ENCODE measurements at regions not wholly inside any gene's neighbourhood (a gene's known extent, or its start where the extent isn't known, plus 50 kb on each side); places are given as distances from the start of the nearest gene placed in this dataset.

GRCh38 chr6:41404182-41404845 is 68.9 kb downstream of the NCR2 start:
- Histone ChIP-seq H3K79me2 (ENCODE audit: low read length) (no peaks in the 10 kb centered on the region), H3K9ac (ENCODE audit: low read length) (no peak overlapping the region), H3K36me3 (replicated peaks; ENCODE audit: low read depth, low read length) (no peaks in the 10 kb centered on the region), H3K27ac (ENCODE audit: low read length) (no peak overlapping the region), H4K20me1 (ENCODE audit: insufficient read depth, low read length) (no peaks in the 10 kb centered on the region), H2AFZ (ENCODE audit: low read depth, low read length) (no peak overlapping the region), H3K27me3 (ENCODE audit: low read depth, low read length) (peaks cover 41% of the 10 kb centered on the region), H3K9me3 (ENCODE audit: insufficient read depth, low read length) (no peaks in the 10 kb centered on the region), H3K4me3 (ENCODE audit: low read length) (no peak overlapping the region), H3K4me1 (ENCODE audit: low read length) (no peaks in the 10 kb centered on the region), H3K4me2 (ENCODE audit: low read length) (no peak overlapping the region)
- TF ChIP-seq CTCF (IDR thresholded peaks at IDR 0.05; ENCODE audit: low read depth, low read length), result no peak
- TF ChIP-seq EZH2phosphoT487 (IDR thresholded peaks at IDR 0.05; ENCODE audit: low read depth), result no peak

- no peak overlapping the region for H3K4me3 ChIP-seq (ENCODE audit: low read length)
Observed at GRCh38 chr6:41405941-41406727, 70.7 kb downstream of the NCR2 start.

GRCh38 chr6:41406728-41407489 is 71.5 kb downstream of the NCR2 start:
- Histone ChIP-seq H2AFZ (ENCODE audit: low read depth, low read length) (no peak overlapping the region), H3K4me3 (ENCODE audit: low read length) (no peak overlapping the region), H3K9ac (ENCODE audit: low read length) (no peak overlapping the region), H3K4me2 (ENCODE audit: low read length) (no peak overlapping the region), H3K9me3 (ENCODE audit: insufficient read depth, low read length) (no peaks in the 10 kb centered on the region), H3K27me3 (ENCODE audit: low read depth, low read length) (peaks cover 18% of the 10 kb centered on the region), H3K36me3 (replicated peaks; ENCODE audit: low read depth, low read length) (no peaks in the 10 kb centered on the region), H3K79me2 (ENCODE audit: low read length) (no peaks in the 10 kb centered on the region), H3K27ac (ENCODE audit: low read length) (no peak overlapping the region), H3K4me1 (ENCODE audit: low read length) (no peaks in the 10 kb centered on the region), H4K20me1 (ENCODE audit: insufficient read depth, low read length) (no peaks in the 10 kb centered on the region)
- TF ChIP-seq CTCF (IDR thresholded peaks at IDR 0.05; ENCODE audit: low read depth, low read length) (no peak), EZH2phosphoT487 (IDR thresholded peaks at IDR 0.05; ENCODE audit: low read depth) (no peak)

More at GRCh38 chr6:41405941-41406727, 70.7 kb downstream of the NCR2 start:
- no peak overlapping the region for H2AFZ ChIP-seq (ENCODE audit: low read depth, low read length)
- H3K36me3 ChIP-seq (replicated peaks; ENCODE audit: low read depth, low read length), result no peaks in the 10 kb centered on the region
- H3K79me2 ChIP-seq (ENCODE audit: low read length), result no peaks in the 10 kb centered on the region
- peaks cover 26% of the 10 kb centered on the region for H3K27me3 ChIP-seq (ENCODE audit: low read depth, low read length)
- no peak for TF ChIP-seq EZH2phosphoT487 (IDR thresholded peaks at IDR 0.05; ENCODE audit: low read depth)
- TF ChIP-seq CTCF (IDR thresholded peaks at IDR 0.05; ENCODE audit: low read depth, low read length), result no peak
- H3K9ac ChIP-seq (ENCODE audit: low read length), result no peak overlapping the region
- H4K20me1 ChIP-seq (ENCODE audit: insufficient read depth, low read length), result no peaks in the 10 kb centered on the region
- no peak overlapping the region for H3K4me2 ChIP-seq (ENCODE audit: low read length)
- H3K4me1 ChIP-seq (ENCODE audit: low read length), result no peaks in the 10 kb centered on the region
- H3K9me3 ChIP-seq (ENCODE audit: insufficient read depth, low read length), result no peaks in the 10 kb centered on the region
- no peak overlapping the region for H3K27ac ChIP-seq (ENCODE audit: low read length)

GRCh38 chr6:41408576-41408975 is 73.2 kb downstream of the NCR2 start:
- Histone ChIP-seq H3K4me2 (ENCODE audit: low read length) (no peak overlapping the region), H3K27ac (ENCODE audit: low read length) (no peak overlapping the region), H3K36me3 (replicated peaks; ENCODE audit: low read depth, low read length) (no peaks in the 10 kb centered on the region), H3K79me2 (ENCODE audit: low read length) (no peaks in the 10 kb centered on the region), H3K27me3 (ENCODE audit: low read depth, low read length) (peaks cover 12% of the 10 kb centered on the region), H3K4me1 (ENCODE audit: low read length) (no peaks in the 10 kb centered on the region), H2AFZ (ENCODE audit: low read depth, low read length) (no peak overlapping the region), H3K9ac (ENCODE audit: low read length) (no peak overlapping the region), H3K9me3 (ENCODE audit: insufficient read depth, low read length) (no peaks in the 10 kb centered on the region), H4K20me1 (ENCODE audit: insufficient read depth, low read length) (no peaks in the 10 kb centered on the region), H3K4me3 (ENCODE audit: low read length) (no peak overlapping the region)
- TF ChIP-seq CTCF (IDR thresholded peaks at IDR 0.05; ENCODE audit: low read depth, low read length), result no peak
- TF ChIP-seq EZH2phosphoT487 (IDR thresholded peaks at IDR 0.05; ENCODE audit: low read depth), result no peak

All from OCI-LY3 (cell line).